Activated CD4-positive, alpha-beta T cell treated with anti-CD3 and anti-CD28 coated beads for 36 hours (primary cell): ENCODE measurements at regions not wholly inside any gene's neighbourhood (a gene's known extent, or its start where the extent isn't known, plus 50 kb on each side); places are given as distances from the start of the nearest gene placed in this dataset.

Experiments used
- ATAC-seq: fragments of 200-7000 bp; cut with Tn5 transposase; one replicate; pipeline ENCODE4 v1.10.0; 2021; ENCODE audit warnings: mild to moderate bottlenecking, moderate library complexity
- CTCF ChIA-PET: fragments of 350-600 bp; sonication (Branson Sonifier 250); formaldehyde crosslinking; loops from one replicate; lab custom pipeline; 2021; ENCODE audit warnings: antibody characterized with exemption; lab: Charles Lee
- POLR2A ChIA-PET: fragments of 350-600 bp; sonication (Branson Sonifier 250); formaldehyde crosslinking; loops from one replicate; lab custom pipeline; 2021; ENCODE audit warnings: antibody characterized with exemption, inconsistent platforms; lab: Charles Lee
- DNase-seq: peaks from one replicate; pipeline ENCODE4 v3.0.0-alpha.2; 2020
- H3K27ac Mint-ChIP-seq: one replicate; pipeline ENCODE4 v1.8.0; 2021; ENCODE audit warnings: mixed read lengths
- H3K27me3 Mint-ChIP-seq: one replicate; pipeline ENCODE4 v1.8.0; 2021; ENCODE audit warnings: mixed read lengths
- H3K36me3 Mint-ChIP-seq: one replicate; pipeline ENCODE4 v1.8.0; 2021; ENCODE audit warnings: low read depth, mixed read lengths
- H3K4me1 Mint-ChIP-seq: one replicate; pipeline ENCODE4 v1.8.0; 2021; ENCODE audit warnings: mixed read lengths
- H3K4me3 Mint-ChIP-seq: one replicate; pipeline ENCODE4 v1.8.0; 2021; ENCODE audit warnings: mild to moderate bottlenecking, moderate library complexity, mixed read lengths
- H3K9me3 Mint-ChIP-seq: one replicate; pipeline ENCODE4 v1.8.0; 2021; ENCODE audit warnings: low read depth, mixed read lengths
- intact Hi-C, 2 experiments: fragments of 100-400 bp; cut with DNase I in 1 of 2; cut with micrococcal nuclease in 1 of 2; formaldehyde crosslinking; loops; one replicate each; pipeline versions ENCODE4 v1.14.2 to v1.15.1; 2022 to 2024; cut with DNase I, micrococcal nuclease

DNA sequence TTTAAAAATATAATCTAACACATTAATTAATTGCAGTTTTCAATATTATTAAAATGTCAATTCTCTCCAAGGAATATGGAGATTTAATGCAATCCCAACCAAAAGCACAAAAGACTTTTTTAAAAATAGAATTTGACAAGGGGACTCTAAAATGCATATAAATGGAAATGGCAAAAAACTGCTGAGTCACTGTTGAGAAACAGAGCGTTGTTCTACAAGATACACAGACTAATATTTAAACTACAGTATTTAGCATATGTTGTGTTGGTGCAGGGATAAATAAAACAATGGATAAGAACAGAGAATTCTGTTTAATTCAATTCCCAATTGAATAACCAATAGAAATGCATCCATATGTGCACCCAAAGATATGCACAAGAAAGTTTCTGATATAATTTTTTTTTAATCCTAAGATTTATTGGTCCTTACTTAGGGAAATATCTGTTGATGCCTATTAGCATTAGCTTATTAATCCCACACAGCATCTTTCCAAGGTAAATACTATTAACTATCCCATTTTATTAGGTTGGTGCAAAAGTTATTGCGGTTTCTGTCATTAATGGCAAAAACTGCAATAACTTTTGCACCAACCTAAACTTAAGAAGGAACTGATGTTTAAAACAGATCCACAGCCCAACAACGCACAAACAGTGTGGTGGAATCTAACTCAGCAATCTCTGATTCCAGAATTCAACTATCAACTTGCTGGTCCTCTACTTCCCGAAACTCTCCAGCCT is 86.8 kb upstream of the VEGFC start:
- H3K36me3 Mint-ChIP-seq: no peaks in the 10 kb centered on the region
- POLR2A ChIA-PET: no interaction called here
- intact Hi-C loops: no loop called here

DNA sequence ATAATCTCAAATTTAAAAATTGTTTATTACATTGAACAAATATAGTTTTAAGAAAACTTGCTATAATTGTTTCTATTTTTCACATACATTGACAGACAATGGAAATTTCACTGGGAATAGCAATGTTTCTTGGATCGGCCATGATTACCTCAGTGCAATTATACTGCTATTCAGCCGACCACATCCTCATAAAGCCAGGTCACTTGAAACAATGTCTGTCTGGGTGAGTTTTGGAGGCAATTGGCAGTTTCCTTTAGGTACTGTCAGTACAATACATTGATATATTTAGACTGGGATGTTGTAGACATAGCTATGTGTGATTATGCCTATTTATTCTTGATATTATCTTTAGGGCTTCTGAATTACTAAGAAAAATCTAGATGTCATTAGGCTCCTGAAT is 89.5 kb upstream of the VEGFC start:
- DNase-seq: no peak
- Mint-ChIP-seq H3K36me3 (no peaks in the 10 kb centered on the region), H3K27me3 (no peaks in the 10 kb centered on the region), H3K4me1 (no peaks in the 10 kb centered on the region), H3K27ac (no peak overlapping the region), H3K4me3 (no peak overlapping the region), H3K9me3 (no peaks in the 10 kb centered on the region)
- ATAC-seq: no peak
- POLR2A ChIA-PET: no interaction called here
- intact Hi-C loops: no loop called here
- CTCF ChIA-PET: no interaction called here

More for the DNA sequence above, 86.8 kb upstream of the VEGFC start:
- DNase-seq: no peak
- no peak overlapping the region for H3K27ac Mint-ChIP-seq
- no peak for ATAC-seq
- no peaks in the 10 kb centered on the region for H3K9me3 Mint-ChIP-seq
- CTCF ChIA-PET: interaction anchor here (0.5 kb wide), 1 partner anchor 1645 kb away, joined by 3 read pairs; no protein-coding TSS in a partner anchor
- H3K4me1 Mint-ChIP-seq: no peaks in the 10 kb centered on the region
- no peak overlapping the region for H3K4me3 Mint-ChIP-seq
- H3K27me3 Mint-ChIP-seq: no peaks in the 10 kb centered on the region

DNA sequence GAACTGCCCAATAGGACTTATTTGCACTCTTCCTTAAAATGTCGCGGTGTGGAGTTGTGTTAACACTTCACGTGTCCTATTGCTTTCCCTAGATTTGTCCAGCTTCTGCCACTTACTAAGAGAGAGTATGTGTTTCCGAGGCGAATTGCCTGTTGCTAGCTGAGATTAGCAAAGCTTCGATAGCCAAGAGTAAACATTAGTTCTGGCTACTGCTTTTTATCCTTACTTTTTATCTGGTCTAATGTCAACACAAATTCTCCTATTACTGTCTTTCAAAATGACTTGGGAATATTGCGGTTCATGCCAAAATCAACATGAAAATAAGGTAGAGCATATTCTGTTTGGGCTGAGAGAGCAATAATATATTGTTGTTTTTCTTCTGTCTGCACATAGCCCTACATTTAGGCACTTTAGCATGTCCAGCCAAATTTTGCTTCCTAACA is 90.4 kb upstream of the VEGFC start:
- ChIA-PET POLR2A (no interaction called here), CTCF (interaction anchor here (0.6 kb wide), 1 partner anchor 211 kb away, joined by 3 read pairs; no protein-coding TSS in a partner anchor)
- no peaks in the 10 kb centered on the region for H3K9me3 Mint-ChIP-seq
- no peak overlapping the region for H3K4me3 Mint-ChIP-seq
- H3K27me3 Mint-ChIP-seq: no peaks in the 10 kb centered on the region
- no peaks in the 10 kb centered on the region for H3K36me3 Mint-ChIP-seq
- ATAC-seq (no peak), DNase-seq (no peak)
- H3K4me1 Mint-ChIP-seq: no peaks in the 10 kb centered on the region
- no peak overlapping the region for H3K27ac Mint-ChIP-seq
- intact Hi-C loops: no loop called here

DNA sequence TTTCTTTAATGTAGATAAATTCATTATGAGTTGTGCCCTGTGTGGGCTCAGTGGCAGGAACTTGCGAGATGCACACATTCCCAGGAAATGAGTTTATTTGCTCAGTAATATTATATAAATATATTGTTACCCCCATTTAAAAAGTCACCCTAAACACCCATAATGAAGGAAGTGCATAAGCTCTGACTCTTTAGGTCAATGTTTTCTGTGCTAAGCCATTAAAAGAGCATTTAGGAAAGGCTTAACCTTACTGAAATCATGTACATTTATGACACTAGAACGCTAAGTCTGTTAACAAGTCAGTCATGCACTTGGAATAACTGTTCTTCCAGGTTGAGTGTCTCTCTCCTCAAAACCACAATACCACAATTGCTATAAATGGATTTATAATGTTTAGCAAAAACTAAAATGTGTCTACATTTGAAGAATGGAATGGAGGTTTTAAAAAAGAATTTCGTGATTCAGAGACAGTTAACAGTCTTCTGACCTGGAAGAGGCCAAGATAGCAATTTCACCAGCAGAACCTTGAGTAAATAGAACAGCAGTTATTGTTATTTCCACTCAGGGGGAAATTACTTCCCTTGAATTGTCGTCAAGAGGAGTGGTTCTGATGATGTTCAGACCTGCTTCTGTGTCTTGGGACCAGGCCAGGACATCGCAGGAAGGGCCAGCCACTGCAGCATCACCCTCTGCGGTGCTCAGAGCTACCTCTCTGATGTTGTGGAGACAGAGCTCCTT is 91.1 kb upstream of the VEGFC start:
- H3K4me3 Mint-ChIP-seq: no peak overlapping the region
- H3K27ac Mint-ChIP-seq: no peak overlapping the region
- no peaks in the 10 kb centered on the region for H3K4me1 Mint-ChIP-seq
- no peak for DNase-seq
- no peaks in the 10 kb centered on the region for H3K36me3 Mint-ChIP-seq
- intact Hi-C loops: no loop called here
- POLR2A ChIA-PET: no interaction called here
- CTCF ChIA-PET: no interaction called here
- no peaks in the 10 kb centered on the region for H3K27me3 Mint-ChIP-seq
- ATAC-seq: no peak
- H3K9me3 Mint-ChIP-seq: no peaks in the 10 kb centered on the region

DNA sequence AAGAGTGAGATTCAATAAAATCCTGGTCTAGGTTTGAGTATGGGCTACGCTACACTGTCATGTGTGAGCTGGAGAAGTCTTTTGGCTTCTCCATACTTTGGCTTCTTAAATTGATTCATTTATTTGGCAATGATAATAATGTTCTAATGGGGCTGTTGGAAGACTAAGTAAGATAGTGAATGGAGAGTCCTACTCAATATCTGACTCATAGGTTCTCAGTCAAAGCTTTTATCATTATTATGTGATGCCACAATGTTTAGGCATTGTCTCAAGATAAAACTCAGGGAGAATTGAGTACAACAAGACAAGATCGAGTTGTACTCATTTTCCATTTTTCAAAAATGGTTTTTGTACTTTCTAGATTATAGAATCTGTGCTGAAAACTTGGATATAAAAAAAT is 92.5 kb upstream of the VEGFC start:
- no peak for ATAC-seq
- no peak for DNase-seq
- H3K4me1 Mint-ChIP-seq: no peaks in the 10 kb centered on the region
- no peaks in the 10 kb centered on the region for H3K36me3 Mint-ChIP-seq
- CTCF ChIA-PET: no interaction called here
- intact Hi-C loops: no loop called here
- POLR2A ChIA-PET: no interaction called here
- H3K27me3 Mint-ChIP-seq: peaks cover 2% of the 10 kb centered on the region
- no peak overlapping the region for H3K27ac Mint-ChIP-seq
- H3K4me3 Mint-ChIP-seq: no peak overlapping the region
- H3K9me3 Mint-ChIP-seq: no peaks in the 10 kb centered on the region

DNA sequence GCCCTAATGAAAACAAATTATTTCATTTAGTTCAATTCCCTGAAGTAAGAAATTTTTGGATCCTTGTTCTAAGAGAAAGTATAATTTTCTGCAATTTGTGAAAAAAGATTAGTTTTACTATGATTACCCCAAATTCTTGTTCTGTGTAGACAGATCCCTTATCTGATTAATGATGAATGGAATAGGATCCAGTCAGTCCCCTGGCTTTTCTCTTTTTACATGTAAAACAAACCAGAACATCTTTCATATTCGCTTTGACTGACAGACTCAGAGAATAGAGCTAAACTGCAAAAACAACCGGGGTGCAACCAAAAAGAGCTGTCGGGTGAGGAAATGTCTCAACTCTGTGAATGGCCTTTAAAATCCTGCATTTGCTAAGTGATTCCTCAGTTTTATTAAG is 93.4 kb upstream of the VEGFC start:
- Mint-ChIP-seq H3K9me3 (no peaks in the 10 kb centered on the region), H3K4me1 (no peaks in the 10 kb centered on the region), H3K4me3 (no peak overlapping the region), H3K27ac (no peak overlapping the region), H3K27me3 (peaks cover 2% of the 10 kb centered on the region), H3K36me3 (no peaks in the 10 kb centered on the region)
- CTCF ChIA-PET: no interaction called here
- no peak for DNase-seq
- no peak for ATAC-seq
- intact Hi-C loops: no loop called here
- POLR2A ChIA-PET: no interaction called here

DNA sequence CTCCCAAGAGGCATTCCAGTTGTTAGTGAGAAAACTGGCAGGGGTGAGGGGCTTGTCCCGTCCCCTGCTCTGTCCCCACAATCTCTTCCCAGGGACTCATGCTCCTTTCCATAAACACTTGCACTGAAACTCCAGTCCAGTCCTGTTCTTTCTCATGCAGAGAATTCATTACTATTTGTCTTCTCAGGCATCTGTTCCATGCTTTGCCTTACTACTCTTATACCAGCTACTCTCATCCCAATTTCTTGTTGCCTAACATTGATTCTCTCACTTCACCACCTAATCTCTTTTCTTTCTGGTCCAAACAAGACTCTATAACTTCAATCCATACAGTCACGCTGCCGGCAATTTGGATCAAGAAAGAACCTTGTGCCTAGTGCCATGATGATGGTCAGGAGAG is 97.1 kb upstream of the VEGFC start:
- no peak overlapping the region for H3K4me3 Mint-ChIP-seq

DNA sequence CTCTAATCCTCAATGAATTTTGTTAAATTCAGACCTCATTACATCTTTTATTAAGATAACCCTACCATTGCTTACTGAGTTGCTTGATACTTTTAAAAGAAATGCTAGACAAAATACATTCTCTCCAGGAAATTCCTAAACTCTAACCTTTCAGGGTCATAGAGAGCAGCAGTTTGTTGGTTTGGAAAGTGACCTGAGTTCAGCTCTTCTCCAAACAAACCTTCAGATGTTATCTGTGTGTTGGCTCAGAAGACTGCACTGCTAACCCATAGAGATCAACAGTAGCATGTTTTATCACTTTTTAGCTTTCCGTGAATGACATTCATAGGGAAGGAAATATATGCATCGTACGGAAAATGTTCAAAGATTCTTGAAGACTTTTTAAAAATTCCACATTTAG is 101.8 kb upstream of the VEGFC start:
- H3K27me3 Mint-ChIP-seq: no peaks in the 10 kb centered on the region
- ATAC-seq (no peak), DNase-seq (no peak)
- intact Hi-C loops: no loop called here
- no peaks in the 10 kb centered on the region for H3K36me3 Mint-ChIP-seq
- H3K9me3 Mint-ChIP-seq: no peaks in the 10 kb centered on the region
- no peak overlapping the region for H3K27ac Mint-ChIP-seq
- CTCF ChIA-PET: interaction anchor here (0.8 kb wide), 1 partner anchor 70 kb away, joined by 3 read pairs; no protein-coding TSS in a partner anchor
- no peaks in the 10 kb centered on the region for H3K4me1 Mint-ChIP-seq
- POLR2A ChIA-PET: no interaction called here
- no peak overlapping the region for H3K4me3 Mint-ChIP-seq

More for the DNA sequence above, 97.1 kb upstream of the VEGFC start:
- Mint-ChIP-seq H3K9me3 (no peaks in the 10 kb centered on the region), H3K36me3 (no peaks in the 10 kb centered on the region), H3K4me1 (no peaks in the 10 kb centered on the region), H3K27ac (no peak overlapping the region), H3K27me3 (peaks cover 2% of the 10 kb centered on the region)
- DNase-seq (no peak), ATAC-seq (no peak)
- intact Hi-C loops: no loop called here
- ChIA-PET POLR2A (interaction anchor here (0.6 kb wide), 1 partner anchor 25 kb away, joined by 4 read pairs; no protein-coding TSS in a partner anchor), CTCF (interaction anchor here (0.6 to 1.1 kb wide), 2 partner anchors 21 to 466 kb away, joined by 3 to 4 read pairs; no protein-coding TSS in a partner anchor)

DNA sequence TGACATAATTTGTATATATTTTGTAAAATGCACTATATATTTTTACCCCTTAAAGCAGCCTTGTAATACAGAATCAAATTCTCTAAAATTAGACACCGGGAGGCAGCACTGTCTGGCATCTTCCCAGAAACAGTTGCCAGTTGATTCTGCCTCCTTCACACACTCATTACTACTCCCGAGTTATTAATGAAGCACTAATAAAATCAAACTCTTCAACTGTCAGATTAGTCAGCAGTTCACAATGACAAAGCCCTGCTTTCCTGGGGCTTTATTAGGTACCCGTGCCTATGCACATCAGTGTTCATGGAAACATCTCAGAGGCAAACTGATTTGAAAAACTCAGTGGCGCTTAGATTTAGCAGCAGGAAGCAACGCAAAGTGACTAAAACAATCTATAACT is 103.5 kb upstream of the VEGFC start:
- ATAC-seq (no peak), DNase-seq (no peak)
- Mint-ChIP-seq H3K4me1 (no peaks in the 10 kb centered on the region), H3K9me3 (no peaks in the 10 kb centered on the region), H3K27me3 (no peaks in the 10 kb centered on the region), H3K36me3 (no peaks in the 10 kb centered on the region), H3K27ac (no peak overlapping the region), H3K4me3 (no peak overlapping the region)
- intact Hi-C loops: no loop called here
- ChIA-PET CTCF (no interaction called here), POLR2A (no interaction called here)

DNA sequence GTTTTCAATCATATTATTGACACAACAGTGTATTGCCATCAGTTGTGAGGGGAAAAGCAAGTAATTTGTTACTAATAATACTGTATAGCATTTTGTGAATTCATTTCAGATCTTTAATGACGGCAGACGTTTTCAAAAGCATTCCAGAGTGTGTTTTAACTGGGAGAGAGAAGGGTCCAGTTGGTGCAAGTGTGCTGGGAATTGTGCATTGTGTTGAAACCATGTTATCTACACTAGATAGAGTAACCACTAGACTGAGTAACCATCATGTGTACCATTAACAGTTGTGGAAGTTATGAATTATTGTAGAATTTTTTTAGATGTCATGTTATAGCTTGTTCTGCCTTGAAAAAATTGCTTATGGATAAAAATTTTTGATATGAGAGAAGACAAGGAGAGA is 104.5 kb upstream of the VEGFC start:
- no peaks in the 10 kb centered on the region for H3K9me3 Mint-ChIP-seq
- ChIA-PET POLR2A (no interaction called here), CTCF (no interaction called here)
- ATAC-seq (no peak), DNase-seq (no peak)
- intact Hi-C loops: no loop called here
- H3K36me3 Mint-ChIP-seq: no peaks in the 10 kb centered on the region
- no peaks in the 10 kb centered on the region for H3K4me1 Mint-ChIP-seq
- H3K27me3 Mint-ChIP-seq: no peaks in the 10 kb centered on the region
- no peak overlapping the region for H3K4me3 Mint-ChIP-seq
- no peak overlapping the region for H3K27ac Mint-ChIP-seq

DNA sequence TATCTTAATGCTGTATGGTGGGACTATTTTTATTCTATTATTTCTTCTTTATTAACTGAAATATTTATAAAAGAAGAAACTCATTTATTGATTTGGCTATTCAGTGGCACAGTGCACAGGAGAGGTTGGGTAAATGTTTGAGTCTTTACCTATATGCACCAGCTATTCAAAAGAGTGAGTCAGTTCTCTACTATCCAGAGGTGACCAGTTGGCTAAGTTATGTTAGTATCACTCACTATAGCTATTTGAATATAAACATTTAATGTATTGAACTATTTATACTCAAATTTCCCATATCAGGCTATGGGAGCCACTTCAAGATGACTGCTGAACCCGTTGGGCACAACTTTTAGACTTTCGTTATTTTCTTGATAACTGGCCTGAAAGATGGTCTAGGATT is 106.1 kb upstream of the VEGFC start:
- Mint-ChIP-seq H3K36me3 (no peaks in the 10 kb centered on the region), H3K4me1 (peaks cover 5% of the 10 kb centered on the region), H3K27me3 (no peaks in the 10 kb centered on the region), H3K27ac (no peak overlapping the region), H3K9me3 (no peaks in the 10 kb centered on the region), H3K4me3 (no peak overlapping the region)
- POLR2A ChIA-PET: no interaction called here
- CTCF ChIA-PET: interaction anchor here (0.7 kb wide), 1 partner anchor 878 kb away, joined by 3 read pairs; no protein-coding TSS in a partner anchor
- ATAC-seq (no peak), DNase-seq (no peak)
- intact Hi-C loops: no loop called here
